ENCODE measurements at regions not wholly inside any gene's neighbourhood (a gene's known extent, or its start where the extent isn't known, plus 50 kb on each side); places are given as distances from the start of the nearest gene placed in this dataset.

DNA sequence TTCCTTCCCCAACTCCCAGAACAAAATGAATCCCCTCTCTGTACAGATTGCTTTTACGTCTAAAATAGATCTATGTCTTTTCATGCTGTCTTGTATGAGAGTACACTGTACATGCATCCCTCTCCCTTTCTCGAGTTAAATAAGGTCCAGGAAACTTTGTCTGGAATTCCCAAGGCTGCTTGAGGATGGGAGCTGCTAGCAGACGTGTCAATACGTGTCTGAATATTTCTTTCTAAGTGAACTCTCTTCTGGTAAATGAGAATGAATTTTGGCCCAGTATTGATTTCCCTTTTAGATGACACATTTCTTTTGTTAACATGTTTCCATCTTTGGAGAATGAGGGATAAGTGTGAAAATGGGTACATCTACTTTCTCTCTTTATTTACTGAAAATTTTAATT lies 59.6 kb upstream of the GAS1 start:
- Histone ChIP-seq H3K9ac (replicated peaks in 1 of 4; ENCODE audit: extremely low read depth in 1 of 4, low read depth in 3 of 4, low read length in 3 of 4) (no peak overlapping the region), H3K14ac (ENCODE audit: insufficient read length) (no peak overlapping the region), H3K9me3 (ENCODE audit: insufficient read depth in 2 of 2, low read depth in 1 of 2, low read length in 1 of 2) (no peaks in the 10 kb centered on the region), H4K91ac (replicated peaks; ENCODE audit: insufficient read length, low read length) (no peak overlapping the region), H2AFZ (ENCODE audit: low read length) (no peak overlapping the region), H3K79me1 (ENCODE audit: low read depth, low read length) (no peaks in the 10 kb centered on the region), H2BK5ac (ENCODE audit: low read depth, low read length) (no peak overlapping the region), H2BK15ac (ENCODE audit: low read length) (no peak overlapping the region), H4K20me1 (replicated peaks in 1 of 2; ENCODE audit: control insufficient read depth in 1 of 2, insufficient read depth in 2 of 2, low read length in 2 of 2) (no peaks in the 10 kb centered on the region), H2AK5ac (ENCODE audit: low read depth, low read length) (no peak overlapping the region), H3K4ac (replicated peaks; ENCODE audit: insufficient read length, low read depth, low read length) (no peak overlapping the region), H3K23me2 (ENCODE audit: low read depth, low read length) (no peaks in the 10 kb centered on the region), H2BK12ac (ENCODE audit: low read depth, low read length) (no peak overlapping the region), H3K4me2 (ENCODE audit: insufficient read depth in 1 of 2, low read depth in 2 of 2, low read length in 2 of 2) (no peak overlapping the region), H3K4me1 (replicated peaks in 1 of 4; ENCODE audit: control insufficient read depth in 3 of 4, insufficient read depth in 4 of 4, low read length in 3 of 4) (no peaks in the 10 kb centered on the region), H4K5ac (ENCODE audit: insufficient read length, low read depth, low read length) (no peak overlapping the region), H4K8ac (ENCODE audit: extremely low read depth, insufficient read depth, low read length) (no peak overlapping the region), H2BK120ac (replicated peaks; ENCODE audit: low read depth, low read length) (no peak overlapping the region), H2BK20ac (ENCODE audit: low read length) (no peak overlapping the region), H3K79me2 (ENCODE audit: control insufficient read depth in 1 of 2, insufficient read depth in 2 of 2, low read length in 2 of 2) (no peaks in the 10 kb centered on the region), H3K27me3 (replicated peaks in 1 of 4; ENCODE audit: control insufficient read depth in 3 of 4, extremely low read depth in 1 of 4, insufficient read depth in 3 of 4, low read length in 3 of 4) (no peaks in the 10 kb centered on the region), H3K27ac (ENCODE audit: low read depth, low read length) (no peak overlapping the region), H3K56ac (replicated peaks; ENCODE audit: insufficient read length, low read depth, low read length) (no peak overlapping the region), H3K18ac (ENCODE audit: extremely low read depth, low read length) (no peak overlapping the region), H3K23ac (ENCODE audit: insufficient read length) (no peak overlapping the region), H3K36me3 (ENCODE audit: control insufficient read depth in 2 of 4, insufficient read depth in 4 of 4, low read length in 3 of 4) (no peaks in the 10 kb centered on the region), H3K4me3 (ENCODE audit: extremely low read depth in 1 of 4, insufficient read depth in 2 of 4, low read depth in 3 of 4, low read length in 4 of 4) (no peak overlapping the region)
- no peak for DNase-seq (ENCODE audit: low read depth in 1 of 2, low spot score in 2 of 2)
- CTCF ChIA-PET (ENCODE audit: partially characterized antibody): interaction anchor here (1.5 kb wide), 1 partner anchor 59 kb away, joined by 3 read pairs; no protein-coding TSS in a partner anchor
- no peak for TF ChIP-seq YY1 (IDR thresholded peaks at IDR 0.05; ENCODE audit: low read depth, low read length)
- TF ChIP-seq CTBP2 (IDR thresholded peaks at IDR 0.05; ENCODE audit: borderline replicate concordance, insufficient read depth, insufficient read length, low read length): no peak
- TF ChIP-seq TCF12 (IDR thresholded peaks at IDR 0.05; ENCODE audit: low read depth, low read length): no peak
- no peak for TF ChIP-seq BCL11A (IDR thresholded peaks at IDR 0.05; ENCODE audit: low read depth in 2 of 2, low read length in 2 of 2)
- no peak for TF ChIP-seq SAP30 (IDR thresholded peaks at IDR 0.05; ENCODE audit: insufficient read depth, insufficient replicate concordance, low read length)
- no peak for TF ChIP-seq KDM1A (IDR thresholded peaks at IDR 0.05; ENCODE audit: borderline replicate concordance, low read length)
- no peak for TF ChIP-seq JUN (IDR thresholded peaks at IDR 0.05; ENCODE audit: low read depth, low read length)
- TF ChIP-seq, protein P1, sequence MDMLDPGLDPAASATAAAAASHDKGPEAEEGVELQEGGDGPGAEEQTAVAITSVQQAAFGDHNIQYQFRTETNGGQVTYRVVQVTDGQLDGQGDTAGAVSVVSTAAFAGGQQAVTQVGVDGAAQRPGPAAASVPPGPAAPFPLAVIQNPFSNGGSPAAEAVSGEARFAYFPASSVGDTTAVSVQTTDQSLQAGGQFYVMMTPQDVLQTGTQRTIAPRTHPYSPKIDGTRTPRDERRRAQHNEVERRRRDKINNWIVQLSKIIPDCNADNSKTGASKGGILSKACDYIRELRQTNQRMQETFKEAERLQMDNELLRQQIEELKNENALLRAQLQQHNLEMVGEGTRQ (IDR thresholded peaks at IDR 0.05; ENCODE audit: low read length): no peak
- TF ChIP-seq HDAC6 (IDR thresholded peaks at IDR 0.05; ENCODE audit: low read depth, low read length): no peak
- no peak for TF ChIP-seq SP4 (IDR thresholded peaks at IDR 0.05; ENCODE audit: low read length)
- TF ChIP-seq CHD1 (IDR thresholded peaks at IDR 0.05; ENCODE audit: low read depth, low read length): no peak
- no peak for TF ChIP-seq RNF2 (IDR thresholded peaks at IDR 0.05; ENCODE audit: borderline replicate concordance, low read depth, low read length, missing control alignments, poor library complexity, severe bottlenecking)
- no peak for TF ChIP-seq CREB1 (IDR thresholded peaks at IDR 0.05)
- TF ChIP-seq CBX5 (IDR thresholded peaks at IDR 0.05; ENCODE audit: low read depth, low read length): no peak
- TF ChIP-seq CHD2 (IDR thresholded peaks at IDR 0.05; ENCODE audit: low read length): no peak
- 85% methylated on average over 4 of the region's 4 CpGs; no CpG with 5 or more reads in 1 of the 2 experiments for WGBS, 2 experiments (ENCODE audit: extremely low coverage in 1 of 2, insufficient coverage in 1 of 2, insufficient read length in 1 of 2, insufficient replicate concordance in 2 of 2, low coverage in 1 of 2, low lambda C conversion rate in 2 of 2, missing lambda C conversion rate in 1 of 2)
- FAIRE-seq: no peak
- POLR2A ChIA-PET (ENCODE audit: partially characterized antibody): no interaction called here
